HCT116 (cell line): ENCODE measurements at regions not wholly inside any gene's neighbourhood (a gene's known extent, or its start where the extent isn't known, plus 50 kb on each side); places are given as distances from the start of the nearest gene placed in this dataset.

ENCODE experiments used
- ATAC-seq: fragments of 200-7000 bp; cut with Tn5 transposase; 2 replicates; pipeline ENCODE4 v1.9.1; 2020; ENCODE audit warnings: mild to moderate bottlenecking, moderate library complexity
- BruUV-seq: library from RNA; stranded (reverse); fragments of 400-500 nt; replicated peaks from 2 replicates; lab custom pipeline; 2021; lab: Mats Ljungman, UMichigan
- CTCF ChIA-PET: fragments of 300-600 bp; sonication (Branson Sonifier 250); formaldehyde crosslinking; loops from one replicate; lab custom pipeline; 2021; ENCODE audit warnings: antibody characterized with exemption; lab: Charles Lee
- POLR2A ChIA-PET: fragments of 300-600, 350-600 bp; sonication (Branson Sonifier 250); formaldehyde crosslinking; loops from one replicate; lab custom pipeline; 2021; ENCODE audit warnings: antibody characterized with exemption; lab: Charles Lee
- RAD21 ChIA-PET, 2 experiments: fragments of 300-600 bp; sonication (Branson Sonifier 250); formaldehyde crosslinking; loops; one replicate each; lab custom pipeline; 2023; ENCODE audit warnings: low total read pairs in 2 of 2; ENCODE audit not compliant: uncharacterized antibody in 2 of 2, unreplicated experiment in 2 of 2, low non-redundant PET in 1 of 2; lab: Charles Lee
- DNase-seq: peaks from one replicate; pipeline ENCODE4 v3.0.0-alpha.2; 2010; ENCODE audit warnings: low read depth, low spot score
- H2AFZ ChIP-seq: fragments of 200-600 bp; shearing (Covaris generic), sonication (generic); 2 replicates; pipeline ENCODE4 v1.6.1; 2017; ENCODE audit warnings: low read depth, mixed run types, mixed read lengths, antibody characterized with exemption, low read length; ENCODE audit not compliant: poor library complexity, severe bottlenecking
- H3K27ac ChIP-seq: 2 replicates; pipeline ENCODE4 v1.5.1; 2012; ENCODE audit warnings: low read depth, low read length
- H3K27me3 ChIP-seq: fragments of 200-600 bp; sonication (generic); 2 replicates; pipeline ENCODE4 v1.6.1; 2016; ENCODE audit warnings: mixed run types, low read length, mixed read lengths; ENCODE audit not compliant: insufficient read depth
- H3K36me3 ChIP-seq, 2 experiments: fragments of 200-500 bp in 1 of 2; fragments of 200-600 bp in 1 of 2; sonication (Bioruptor generic) in 1 of 2; sonication (generic) in 1 of 2; 2 replicates each; pipeline versions ENCODE4 v1.5.1 to v1.6.1; 2014 to 2016; ENCODE audit warnings: low read length in 2 of 2, inconsistent platforms in 1 of 2, mixed read lengths in 1 of 2, mixed run types in 1 of 2; ENCODE audit not compliant: insufficient read depth in 2 of 2, control insufficient read depth in 1 of 2
- H3K4me1 ChIP-seq, 2 experiments: fragments of 200-600 bp in 1 of 2; sonication (generic) in 1 of 2; 2 replicates each; pipeline versions ENCODE4 v1.5.1 to v1.6.1; 2012 to 2017; ENCODE audit warnings: low read length in 2 of 2, inconsistent platforms in 1 of 2, mild to moderate bottlenecking in 1 of 2, mixed read lengths in 1 of 2, mixed run types in 1 of 2, moderate library complexity in 1 of 2; ENCODE audit not compliant: insufficient read depth in 2 of 2, control insufficient read depth in 1 of 2
- H3K4me2 ChIP-seq: fragments of 200-600 bp; sonication (generic); 2 replicates; pipeline ENCODE4 v1.6.1; 2017; ENCODE audit warnings: mixed run types, low read length, mixed read lengths
- H3K4me3 ChIP-seq, 2 experiments: fragments of 200-600 bp in 1 of 2; sonication (generic) in 1 of 2; replicated peaks in 1 of 2; 2 replicates each; pipeline ENCODE4 v1.5.1; 2011 to 2016; ENCODE audit warnings: low read length in 2 of 2, control low read depth in 1 of 2, low read depth in 1 of 2, mild to moderate bottlenecking in 1 of 2, mixed read lengths in 1 of 2, mixed run types in 1 of 2
- H3K79me2 ChIP-seq: fragments of 200-600 bp; sonication (generic); 2 replicates; pipeline ENCODE4 v1.6.1; 2017; ENCODE audit warnings: mild to moderate bottlenecking, mixed run types, low read length, moderate library complexity, mixed read lengths; ENCODE audit not compliant: insufficient read depth
- H3K9ac ChIP-seq: fragments of 200-600 bp; sonication (generic); 2 replicates; pipeline ENCODE4 v1.6.1; 2016; ENCODE audit warnings: low read length, mixed read lengths
- H3K9me2 ChIP-seq: fragments of 200-600 bp; sonication (generic), shearing (Covaris generic); 2 replicates; pipeline ENCODE4 v1.6.1; 2017; ENCODE audit warnings: mixed run types, mild to moderate bottlenecking, moderate library complexity; ENCODE audit not compliant: insufficient read depth
- H3K9me3 ChIP-seq, 2 experiments: fragments of 200-500 bp in 1 of 2; fragments of 200-600 bp in 1 of 2; sonication (Bioruptor generic) in 1 of 2; sonication (generic) in 1 of 2; 2 replicates each; pipeline ENCODE4 v1.6.1; 2014 to 2017; ENCODE audit warnings: low read length in 2 of 2, mixed read lengths in 2 of 2, inconsistent platforms in 1 of 2, low read depth in 1 of 2, mild to moderate bottlenecking in 1 of 2, mixed run types in 1 of 2, moderate library complexity in 1 of 2; ENCODE audit not compliant: control insufficient read depth in 1 of 2, insufficient read depth in 1 of 2
- H4K20me1 ChIP-seq: fragments of 200-600 bp; sonication (generic), shearing (Covaris generic); 2 replicates; pipeline ENCODE4 v1.6.1; 2017; ENCODE audit warnings: mixed run types, mild to moderate bottlenecking, moderate library complexity; ENCODE audit not compliant: insufficient read depth
- CEBPB ChIP-seq: IDR thresholded peaks from 2 replicates; pipeline ENCODE4 v1.6.1; 2012; ENCODE audit warnings: low read depth
- FOSL1 ChIP-seq: IDR thresholded peaks from 2 replicates; pipeline ENCODE4 v1.6.1; 2012; ENCODE audit warnings: low read depth
- POLR2A ChIP-seq: IDR thresholded peaks from 2 replicates; pipeline ENCODE4 v1.7.0; 2011; ENCODE audit warnings: borderline replicate concordance; ENCODE audit not compliant: insufficient read depth, insufficient read length; ENCODE audit errors: extremely low read depth
- SIN3A ChIP-seq: IDR thresholded peaks from 2 replicates; pipeline ENCODE4 v1.6.1; 2012; ENCODE audit warnings: low read depth
- TCF7L2 ChIP-seq: IDR thresholded peaks from 2 replicates; pipeline ENCODE4 v1.7.0; 2011; ENCODE audit warnings: borderline replicate concordance, inconsistent platforms; ENCODE audit not compliant: insufficient read depth, insufficient read length; ENCODE audit errors: extremely low read depth
- ZFX ChIP-seq: fragments of 450-650 bp; IDR thresholded peaks from 2 replicates; pipeline ENCODE4 v1.6.1; 2017
- ZNF274 ChIP-seq: fragments of 200-500 bp; sonication (Bioruptor generic); IDR thresholded peaks from 2 replicates; pipeline ENCODE4 v1.6.1; 2014; ENCODE audit warnings: mild to moderate bottlenecking, low read depth, low read length, inconsistent platforms
- intact Hi-C: fragments of 100-400 bp; cut with micrococcal nuclease; formaldehyde crosslinking; loops from 2 replicates; pipeline ENCODE4 v1.10.0; 2022
- TF ChIP-seq, protein P1 (sequence below): IDR thresholded peaks from 2 replicates; pipeline ENCODE4 v1.6.1; 2012; ENCODE audit warnings: low read depth
- TF ChIP-seq, protein P2 (sequence below): IDR thresholded peaks from 2 replicates; pipeline ENCODE4 v1.6.1; 2011; ENCODE audit warnings: mild to moderate bottlenecking, low read length, moderate library complexity; ENCODE audit not compliant: insufficient replicate concordance; ENCODE audit errors: extremely low read depth
- TF ChIP-seq, protein P3 (sequence below), 3 experiments: fragments of 200-600 bp in 1 of 3; sonication (generic) in 1 of 3; IDR thresholded peaks in 2 of 3; conservative IDR thresholded peaks in 1 of 3; 2 replicates each; pipeline ENCODE4 v1.5.1; 2012 to 2017; ENCODE audit warnings: low read depth in 2 of 3, low read length in 2 of 3, antibody characterized with exemption in 1 of 3, borderline replicate concordance in 1 of 3, control low read depth in 1 of 3, mild to moderate bottlenecking in 1 of 3, mixed read lengths in 1 of 3, mixed run types in 1 of 3, moderate library complexity in 1 of 3; ENCODE audit not compliant: insufficient read depth in 1 of 3

DNA sequence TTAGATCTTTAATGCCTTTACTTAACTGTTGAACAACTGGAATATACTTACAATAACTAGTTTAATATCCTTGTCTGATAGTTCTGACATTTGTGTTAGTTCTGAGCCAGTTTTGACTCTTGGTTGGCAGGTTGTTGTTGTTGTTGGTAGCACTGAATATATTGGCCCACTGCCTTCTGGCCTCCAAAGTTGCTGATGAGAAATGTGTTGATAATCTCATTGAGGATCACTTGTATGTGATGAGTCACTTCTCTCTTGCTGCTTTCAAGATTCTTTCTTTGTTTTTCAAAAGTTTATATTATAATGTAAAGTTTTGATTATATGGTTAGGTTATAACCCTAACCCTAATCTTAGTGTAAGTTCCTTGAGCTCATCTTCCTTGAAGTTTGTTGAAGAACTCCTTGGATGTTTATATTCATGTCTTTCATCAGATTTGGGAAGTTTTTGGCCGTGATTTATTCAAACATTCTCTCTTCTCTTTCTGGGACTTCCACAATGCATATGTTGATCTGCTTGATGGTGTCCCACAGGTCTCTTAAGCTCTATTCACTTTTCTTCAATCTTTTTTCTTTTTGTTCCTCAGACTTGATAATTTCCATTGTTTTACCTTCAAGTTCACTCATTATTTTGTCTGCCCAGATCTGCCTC lies 149.7 kb downstream of the FGF18 start:
- Histone ChIP-seq H3K4me1 (no peaks in the 10 kb centered on the region), H3K9me3 (peaks cover 6 to 7% of the 10 kb centered on the region in 2 experiments; a peak in 2 of 4 replicates), H3K27me3 (no peaks in the 10 kb centered on the region), H2AFZ (no peak overlapping the region), H3K9me2 (no peaks in the 10 kb centered on the region), H3K9ac (no peak overlapping the region), H3K36me3 (no peaks in the 10 kb centered on the region), H3K27ac (no peak overlapping the region), H3K79me2 (no peaks in the 10 kb centered on the region), H4K20me1 (no peaks in the 10 kb centered on the region), H3K4me3 (no peak overlapping the region), H3K4me2 (no peak overlapping the region)
- DNase-seq (no peak), ATAC-seq (no peak)
- ChIA-PET CTCF (no interaction called here), POLR2A (interaction anchor here (0.7 kb wide), 1 partner anchor 28 kb away, joined by 3 read pairs; no protein-coding TSS in a partner anchor), RAD21 (no interaction called here)
- TF ChIP-seq, protein P1, sequence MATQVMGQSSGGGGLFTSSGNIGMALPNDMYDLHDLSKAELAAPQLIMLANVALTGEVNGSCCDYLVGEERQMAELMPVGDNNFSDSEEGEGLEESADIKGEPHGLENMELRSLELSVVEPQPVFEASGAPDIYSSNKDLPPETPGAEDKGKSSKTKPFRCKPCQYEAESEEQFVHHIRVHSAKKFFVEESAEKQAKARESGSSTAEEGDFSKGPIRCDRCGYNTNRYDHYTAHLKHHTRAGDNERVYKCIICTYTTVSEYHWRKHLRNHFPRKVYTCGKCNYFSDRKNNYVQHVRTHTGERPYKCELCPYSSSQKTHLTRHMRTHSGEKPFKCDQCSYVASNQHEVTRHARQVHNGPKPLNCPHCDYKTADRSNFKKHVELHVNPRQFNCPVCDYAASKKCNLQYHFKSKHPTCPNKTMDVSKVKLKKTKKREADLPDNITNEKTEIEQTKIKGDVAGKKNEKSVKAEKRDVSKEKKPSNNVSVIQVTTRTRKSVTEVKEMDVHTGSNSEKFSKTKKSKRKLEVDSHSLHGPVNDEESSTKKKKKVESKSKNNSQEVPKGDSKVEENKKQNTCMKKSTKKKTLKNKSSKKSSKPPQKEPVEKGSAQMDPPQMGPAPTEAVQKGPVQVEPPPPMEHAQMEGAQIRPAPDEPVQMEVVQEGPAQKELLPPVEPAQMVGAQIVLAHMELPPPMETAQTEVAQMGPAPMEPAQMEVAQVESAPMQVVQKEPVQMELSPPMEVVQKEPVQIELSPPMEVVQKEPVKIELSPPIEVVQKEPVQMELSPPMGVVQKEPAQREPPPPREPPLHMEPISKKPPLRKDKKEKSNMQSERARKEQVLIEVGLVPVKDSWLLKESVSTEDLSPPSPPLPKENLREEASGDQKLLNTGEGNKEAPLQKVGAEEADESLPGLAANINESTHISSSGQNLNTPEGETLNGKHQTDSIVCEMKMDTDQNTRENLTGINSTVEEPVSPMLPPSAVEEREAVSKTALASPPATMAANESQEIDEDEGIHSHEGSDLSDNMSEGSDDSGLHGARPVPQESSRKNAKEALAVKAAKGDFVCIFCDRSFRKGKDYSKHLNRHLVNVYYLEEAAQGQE = no peak
- TF ChIP-seq FOSL1 (no peak), TCF7L2 (no peak), CEBPB (no peak), ZNF274 (no peak), SIN3A (no peak), POLR2A (no peak), ZFX (no peak)
- TF ChIP-seq, protein P2, sequence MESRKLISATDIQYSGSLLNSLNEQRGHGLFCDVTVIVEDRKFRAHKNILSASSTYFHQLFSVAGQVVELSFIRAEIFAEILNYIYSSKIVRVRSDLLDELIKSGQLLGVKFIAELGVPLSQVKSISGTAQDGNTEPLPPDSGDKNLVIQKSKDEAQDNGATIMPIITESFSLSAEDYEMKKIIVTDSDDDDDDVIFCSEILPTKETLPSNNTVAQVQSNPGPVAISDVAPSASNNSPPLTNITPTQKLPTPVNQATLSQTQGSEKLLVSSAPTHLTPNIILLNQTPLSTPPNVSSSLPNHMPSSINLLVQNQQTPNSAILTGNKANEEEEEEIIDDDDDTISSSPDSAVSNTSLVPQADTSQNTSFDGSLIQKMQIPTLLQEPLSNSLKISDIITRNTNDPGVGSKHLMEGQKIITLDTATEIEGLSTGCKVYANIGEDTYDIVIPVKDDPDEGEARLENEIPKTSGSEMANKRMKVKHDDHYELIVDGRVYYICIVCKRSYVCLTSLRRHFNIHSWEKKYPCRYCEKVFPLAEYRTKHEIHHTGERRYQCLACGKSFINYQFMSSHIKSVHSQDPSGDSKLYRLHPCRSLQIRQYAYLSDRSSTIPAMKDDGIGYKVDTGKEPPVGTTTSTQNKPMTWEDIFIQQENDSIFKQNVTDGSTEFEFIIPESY = no peak
- TF ChIP-seq, protein P3, sequence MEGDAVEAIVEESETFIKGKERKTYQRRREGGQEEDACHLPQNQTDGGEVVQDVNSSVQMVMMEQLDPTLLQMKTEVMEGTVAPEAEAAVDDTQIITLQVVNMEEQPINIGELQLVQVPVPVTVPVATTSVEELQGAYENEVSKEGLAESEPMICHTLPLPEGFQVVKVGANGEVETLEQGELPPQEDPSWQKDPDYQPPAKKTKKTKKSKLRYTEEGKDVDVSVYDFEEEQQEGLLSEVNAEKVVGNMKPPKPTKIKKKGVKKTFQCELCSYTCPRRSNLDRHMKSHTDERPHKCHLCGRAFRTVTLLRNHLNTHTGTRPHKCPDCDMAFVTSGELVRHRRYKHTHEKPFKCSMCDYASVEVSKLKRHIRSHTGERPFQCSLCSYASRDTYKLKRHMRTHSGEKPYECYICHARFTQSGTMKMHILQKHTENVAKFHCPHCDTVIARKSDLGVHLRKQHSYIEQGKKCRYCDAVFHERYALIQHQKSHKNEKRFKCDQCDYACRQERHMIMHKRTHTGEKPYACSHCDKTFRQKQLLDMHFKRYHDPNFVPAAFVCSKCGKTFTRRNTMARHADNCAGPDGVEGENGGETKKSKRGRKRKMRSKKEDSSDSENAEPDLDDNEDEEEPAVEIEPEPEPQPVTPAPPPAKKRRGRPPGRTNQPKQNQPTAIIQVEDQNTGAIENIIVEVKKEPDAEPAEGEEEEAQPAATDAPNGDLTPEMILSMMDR (IDR thresholded peaks at IDR 0.05 in 2 of 3, conservative IDR thresholded peaks at IDR 0.05 in 1 of 3; ENCODE audit: borderline replicate concordance in 1 of 3, insufficient read depth in 1 of 3, low read depth in 2 of 3, low read length in 2 of 3) = no peak
- intact Hi-C loops = no loop called here
- no TSS peak for BruUV-seq
